ENCODE measurements at regions not wholly inside any gene's neighbourhood (a gene's known extent, or its start where the extent isn't known, plus 50 kb on each side); places are given as distances from the start of the nearest gene placed in this dataset.
"Not testable (repeated sequence)": the region's sequence is repeated elsewhere in the genome, so short reads cannot be mapped to it uniquely, and the experiment has no call there.

- no peaks in the 10 kb centered on the region for H3K9me3 Mint-ChIP-seq
- DNase-seq: no peak
- POLR2A ChIA-PET: interaction anchor here (0.7 kb wide), 1 partner anchor 227 kb away, joined by 3 read pairs; no protein-coding TSS in a partner anchor
- H3K27ac Mint-ChIP-seq: no peak overlapping the region
- no peaks in the 10 kb centered on the region for H3K36me3 Mint-ChIP-seq
- no peaks in the 10 kb centered on the region for H3K27me3 Mint-ChIP-seq
- intact Hi-C loops (cut with micrococcal nuclease): no loop called here
- CTCF ChIA-PET: no interaction called here
- peaks cover 4% of the 10 kb centered on the region for H3K4me1 Mint-ChIP-seq (ENCODE audit: low read depth)
- H3K4me3 Mint-ChIP-seq: no peak overlapping the region
Observed at GRCh38 chr20:33922224-33922623, 71.5 kb upstream of the RALY start.

GRCh38 chr20:33923740-33924139 lies 70.0 kb upstream of the RALY start:
- peaks cover 4% of the 10 kb centered on the region for H3K27me3 Mint-ChIP-seq
- no peaks in the 10 kb centered on the region for H3K4me1 Mint-ChIP-seq (ENCODE audit: low read depth)
- no peaks in the 10 kb centered on the region for H3K9me3 Mint-ChIP-seq
- intact Hi-C loops (cut with micrococcal nuclease): no loop called here
- DNase-seq: no peak
- ChIA-PET CTCF (interaction anchor here (1.2 to 1.6 kb wide), 2 partner anchors 8 to 9 kb away, joined by 3 to 5 read pairs; no protein-coding TSS in a partner anchor), POLR2A (no interaction called here)
- no peak overlapping the region for H3K4me3 Mint-ChIP-seq
- H3K36me3 Mint-ChIP-seq: no peaks in the 10 kb centered on the region
- no peak overlapping the region for H3K27ac Mint-ChIP-seq

GRCh38 chr20:33925867-33926266 lies 67.8 kb upstream of the RALY start:
- ChIA-PET CTCF (interaction anchor here (1.2 to 2.3 kb wide), 2 partner anchors 10 to 96 kb away, joined by 3 to 11 read pairs; no protein-coding TSS in a partner anchor), POLR2A (interaction anchor here (0.6 kb wide), 1 partner anchor 12 kb away, joined by 3 read pairs; no protein-coding TSS in a partner anchor)
- H3K4me1 Mint-ChIP-seq (ENCODE audit: low read depth): peaks cover 1% of the 10 kb centered on the region
- no peak for DNase-seq
- no peaks in the 10 kb centered on the region for H3K9me3 Mint-ChIP-seq
- H3K27me3 Mint-ChIP-seq: peaks cover 4% of the 10 kb centered on the region
- H3K36me3 Mint-ChIP-seq: no peaks in the 10 kb centered on the region
- H3K4me3 Mint-ChIP-seq: no peak overlapping the region
- no peak overlapping the region for H3K27ac Mint-ChIP-seq
- intact Hi-C loops (cut with micrococcal nuclease): no loop called here

GRCh38 chr20:33926425-33926824 lies 67.3 kb upstream of the RALY start:
- no peak for DNase-seq
- H3K36me3 Mint-ChIP-seq: no peaks in the 10 kb centered on the region
- no peak overlapping the region for H3K4me3 Mint-ChIP-seq
- CTCF ChIA-PET: interaction anchor here (1.2 to 2.3 kb wide), 2 partner anchors 11 to 96 kb away, joined by 3 to 11 read pairs; no protein-coding TSS in a partner anchor
- H3K27me3 Mint-ChIP-seq: peaks cover 4% of the 10 kb centered on the region
- POLR2A ChIA-PET: no interaction called here
- H3K4me1 Mint-ChIP-seq (ENCODE audit: low read depth): peaks cover 2% of the 10 kb centered on the region
- no peaks in the 10 kb centered on the region for H3K9me3 Mint-ChIP-seq
- no peak overlapping the region for H3K27ac Mint-ChIP-seq
- intact Hi-C loops (cut with micrococcal nuclease): no loop called here

GRCh38 chr20:33927724-33928123 lies 66.0 kb upstream of the RALY start:
- Mint-ChIP-seq H3K4me3 (no peak overlapping the region), H3K27ac (no peak overlapping the region), H3K9me3 (no peaks in the 10 kb centered on the region), H3K27me3 (peaks cover 4% of the 10 kb centered on the region), H3K4me1 (ENCODE audit: low read depth) (peaks cover 2% of the 10 kb centered on the region), H3K36me3 (no peaks in the 10 kb centered on the region)
- intact Hi-C loops (cut with micrococcal nuclease): no loop called here
- ChIA-PET POLR2A (no interaction called here), CTCF (interaction anchor here (1.1 to 1.5 kb wide), 4 partner anchors 113 to 203 kb away, joined by 3 read pairs; no protein-coding TSS in a partner anchor)
- DNase-seq: no peak

- H3K4me1 Mint-ChIP-seq (ENCODE audit: low read depth): peaks cover 2% of the 10 kb centered on the region
- H3K9me3 Mint-ChIP-seq: no peaks in the 10 kb centered on the region
- no peaks in the 10 kb centered on the region for H3K36me3 Mint-ChIP-seq
- DNase-seq: no peak
- POLR2A ChIA-PET: no interaction called here
- CTCF ChIA-PET: interaction anchor here (1.3 to 3.1 kb wide), 2 partner anchors 16 to 139 kb away, joined by 6 to 12 read pairs; no protein-coding TSS in a partner anchor
- no peak overlapping the region for H3K27ac Mint-ChIP-seq
- H3K4me3 Mint-ChIP-seq: no peak overlapping the region
- peaks cover 4% of the 10 kb centered on the region for H3K27me3 Mint-ChIP-seq
- intact Hi-C loops (cut with micrococcal nuclease): no loop called here
Observed at GRCh38 chr20:33929917-33930316, 63.8 kb upstream of the RALY start.

- intact Hi-C loops (cut with micrococcal nuclease): loop anchor here (1.0 kb wide), 3 partner anchors 89 to 196 kb away; no protein-coding TSS in a partner anchor
- Mint-ChIP-seq H3K4me1 (ENCODE audit: low read depth) (peaks cover 2% of the 10 kb centered on the region), H3K9me3 (no peaks in the 10 kb centered on the region), H3K4me3 (no peak overlapping the region), H3K27me3 (no peaks in the 10 kb centered on the region), H3K36me3 (no peaks in the 10 kb centered on the region), H3K27ac (no peak overlapping the region)
- ChIA-PET POLR2A (interaction anchor here (0.6 kb wide), 1 partner anchor 309 kb away, joined by 3 read pairs; no protein-coding TSS in a partner anchor), CTCF (interaction anchor here (0.6 to 2.7 kb wide), 15 partner anchors 17 to 201 kb away, joined by 3 to 30 read pairs (median 4); no protein-coding TSS in a partner anchor)
- peak; percentile 80 for DNase-seq
Observed at GRCh38 chr20:33933469-33933909, 60.2 kb upstream of the RALY start.

GRCh38 chr20:33936656-33937055 lies 57.1 kb upstream of the RALY start:
- intact Hi-C loops (cut with micrococcal nuclease): no loop called here
- H3K27ac Mint-ChIP-seq: no peak overlapping the region

GRCh38 chr20:33939031-33939430 lies 54.7 kb upstream of the RALY start:
- H3K4me1 Mint-ChIP-seq (ENCODE audit: low read depth); H3K9me3 Mint-ChIP-seq; DNase-seq; intact Hi-C loops (cut with micrococcal nuclease); H3K4me3 Mint-ChIP-seq; POLR2A ChIA-PET; H3K27ac Mint-ChIP-seq; H3K27me3 Mint-ChIP-seq; H3K36me3 Mint-ChIP-seq: not testable (repeated sequence)
- CTCF ChIA-PET: interaction anchor here (1.1 to 1.7 kb wide), 2 partner anchors 21 to 24 kb away, joined by 3 to 6 read pairs; no protein-coding TSS in a partner anchor

More at GRCh38 chr20:33936656-33937055, 57.1 kb upstream of the RALY start:
- H3K27me3 Mint-ChIP-seq: no peaks in the 10 kb centered on the region
- ChIA-PET CTCF (interaction anchor here (0.7 to 3.0 kb wide), 4 partner anchors 14 to 132 kb away, joined by 3 to 19 read pairs (median 3); no protein-coding TSS in a partner anchor), POLR2A (no interaction called here)
- H3K4me1 Mint-ChIP-seq (ENCODE audit: low read depth): no peaks in the 10 kb centered on the region
- no peaks in the 10 kb centered on the region for H3K9me3 Mint-ChIP-seq
- H3K36me3 Mint-ChIP-seq: no peaks in the 10 kb centered on the region
- no peak for DNase-seq
- no peak overlapping the region for H3K4me3 Mint-ChIP-seq

- CTCF ChIA-PET: interaction anchor here (0.7 to 1.7 kb wide), 2 partner anchors 26 to 849 kb away, joined by 3 to 6 read pairs; no protein-coding TSS in a partner anchor
Observed at GRCh38 chr20:33940666-33941065, 53.0 kb upstream of the RALY start.

More at GRCh38 chr20:33940666-33941065, 53.0 kb upstream of the RALY start:
- intact Hi-C loops (cut with micrococcal nuclease): no loop called here
- no peak overlapping the region for H3K4me3 Mint-ChIP-seq
- H3K27me3 Mint-ChIP-seq: no peaks in the 10 kb centered on the region
- H3K9me3 Mint-ChIP-seq: no peaks in the 10 kb centered on the region
- H3K27ac Mint-ChIP-seq: no peak overlapping the region
- POLR2A ChIA-PET: no interaction called here
- no peaks in the 10 kb centered on the region for H3K4me1 Mint-ChIP-seq (ENCODE audit: low read depth)
- DNase-seq: no peak
- no peaks in the 10 kb centered on the region for H3K36me3 Mint-ChIP-seq
